Stimulated activated CD8-positive, alpha-beta memory T cell treated with anti-CD3 and anti-CD28 coated beads, Interleukin-7, amount 100 ng/mL, for 1 hour (primary cell): ENCODE measurements at regions not wholly inside any gene's neighbourhood (a gene's known extent, or its start where the extent isn't known, plus 50 kb on each side); places are given as distances from the start of the nearest gene placed in this dataset.
"Not testable (repeated sequence)": the region's sequence is repeated elsewhere in the genome, so short reads cannot be mapped to it uniquely, and the experiment has no call there.

Source experiments
- DNase-seq, 2 donors: peaks; one replicate each; pipeline ENCODE4 v3.0.0-alpha.2; 2020; ENCODE audit warnings: low read depth in 2 of 2

DNA sequence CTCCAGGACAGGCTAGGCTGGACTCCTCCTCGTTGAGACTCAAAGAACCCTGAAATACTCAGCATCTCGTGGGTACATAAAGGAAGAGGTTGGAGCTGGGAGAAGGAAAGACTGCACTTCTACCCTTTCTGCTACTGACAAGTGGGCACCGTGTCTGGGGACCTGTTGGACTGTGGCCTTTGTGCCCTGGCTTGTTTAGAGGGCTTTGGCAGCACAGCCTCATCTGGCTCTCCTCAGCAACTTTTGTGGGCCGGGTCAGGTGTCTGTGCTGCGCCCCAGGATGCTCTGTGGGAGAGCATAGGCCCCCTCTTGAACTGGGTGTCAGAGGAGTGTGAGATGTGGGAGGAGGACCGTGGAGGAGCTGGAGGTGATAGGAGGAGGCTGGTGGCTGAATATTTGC lies 142.4 kb downstream of the FCRL5 start:
- DNase-seq: no peak

DNA sequence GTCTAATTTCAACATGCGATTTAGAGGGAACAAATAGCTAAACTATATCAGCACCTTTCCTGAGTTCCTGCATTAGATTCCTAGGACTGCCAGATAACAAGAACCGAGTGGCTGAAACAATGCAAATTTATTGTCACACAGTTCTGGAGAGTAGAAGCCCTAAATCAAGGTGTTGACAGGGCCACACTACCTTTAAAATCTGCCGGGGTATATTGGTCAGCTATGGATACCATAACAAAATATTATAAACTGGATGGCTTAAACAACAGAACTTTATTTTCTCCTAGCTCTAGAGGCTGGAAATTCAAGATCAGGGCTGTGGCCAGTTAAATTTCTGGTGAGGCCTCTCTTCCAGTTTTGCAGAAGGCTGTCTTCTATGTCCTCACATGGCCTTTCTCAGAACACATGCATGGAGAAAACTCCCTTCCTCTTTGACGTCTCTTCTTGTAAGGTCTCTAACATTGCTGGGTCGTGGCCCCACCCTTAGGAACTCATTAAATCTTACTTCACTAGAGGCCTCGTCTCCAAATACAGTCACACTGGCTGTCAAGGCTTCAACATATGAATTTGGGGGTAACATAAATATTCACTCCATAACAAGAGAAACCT lies 144.3 kb downstream of the FCRL5 start:
- no peak for DNase-seq

DNA sequence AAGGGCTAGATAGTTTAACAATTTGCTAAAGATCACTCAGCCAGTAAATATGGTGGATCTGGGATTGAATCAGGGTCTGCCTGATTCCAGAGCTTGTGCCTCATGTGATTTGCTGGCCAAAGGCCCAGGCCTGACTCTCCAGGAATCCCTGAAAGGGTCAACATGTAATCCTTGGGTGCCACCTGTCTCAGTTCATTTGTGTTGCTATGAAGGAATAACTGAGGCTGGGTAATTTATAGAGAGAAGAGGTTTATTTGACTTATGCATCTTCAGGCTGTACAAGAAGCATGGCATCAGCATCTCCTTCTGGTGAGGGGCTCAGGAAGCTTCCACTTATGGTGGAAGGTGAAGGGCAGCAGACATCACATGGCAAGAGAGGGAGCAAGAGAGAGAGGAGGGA lies 144.9 kb downstream of the FCRL5 start:
- DNase-seq: no peak

DNA sequence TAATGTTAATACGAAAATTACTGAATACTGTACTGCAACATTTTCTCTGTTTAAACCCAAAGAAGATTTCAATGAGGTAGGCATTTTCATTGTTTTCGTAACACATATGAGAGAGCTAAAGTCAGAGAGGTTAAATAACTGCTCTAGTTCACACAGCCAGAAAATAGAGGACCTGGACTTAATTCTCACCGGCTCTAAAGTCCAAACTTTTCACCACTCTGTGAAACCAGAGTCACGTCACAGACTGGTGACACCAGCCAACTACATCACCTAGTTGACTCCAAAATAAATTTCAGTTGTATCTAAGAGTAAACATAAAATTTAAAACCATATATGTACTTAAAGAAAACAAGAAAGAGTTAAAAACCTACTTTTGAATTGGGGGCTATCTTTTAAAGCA lies 146.7 kb downstream of the FCRL5 start:
- DNase-seq: no peak

DNA sequence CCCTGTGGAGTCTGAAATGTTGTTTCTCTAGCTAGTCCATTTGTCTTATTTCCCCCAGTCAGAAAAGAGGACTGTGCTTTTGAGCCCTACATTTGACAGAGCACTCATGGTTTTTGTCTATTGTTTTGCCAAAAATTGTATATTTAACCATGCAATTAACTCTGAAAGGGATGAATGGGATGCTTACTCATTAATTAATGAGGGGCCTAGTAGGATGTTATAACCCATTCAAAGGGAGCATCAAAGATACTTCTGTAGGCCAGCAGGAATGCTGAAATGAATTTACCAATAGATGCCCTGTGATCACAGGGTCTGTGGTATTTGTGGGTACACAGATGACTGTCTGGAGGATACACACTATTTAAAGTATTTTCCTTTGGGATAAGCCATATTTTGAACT lies 147.7 kb downstream of the FCRL5 start:
- no peak for DNase-seq

- no peak for DNase-seq
Measured at GRCh38 chr1:157404063-157404501, 148.2 kb downstream of the FCRL5 start.

DNA sequence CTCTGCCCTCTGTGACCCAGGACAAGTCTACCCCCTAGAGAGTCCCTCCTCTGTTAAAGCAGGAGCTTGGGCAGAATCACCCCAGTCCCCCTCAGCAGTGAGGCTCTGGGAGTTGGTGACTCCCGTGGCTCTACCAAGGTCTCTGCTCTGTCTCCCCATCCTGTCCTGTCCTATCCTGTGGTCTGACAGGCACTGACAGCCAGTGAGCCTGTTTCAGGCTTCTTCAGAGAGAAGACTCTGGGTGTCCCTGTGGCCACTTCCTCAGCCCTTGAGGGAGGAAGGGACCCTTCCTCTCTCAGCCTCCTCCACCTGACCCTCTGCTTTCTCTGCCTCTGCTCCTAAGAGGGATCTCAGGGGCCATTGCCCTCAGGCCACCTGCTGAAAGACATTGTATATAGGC lies 148.7 kb downstream of the FCRL5 start:
- no peak for DNase-seq

DNA sequence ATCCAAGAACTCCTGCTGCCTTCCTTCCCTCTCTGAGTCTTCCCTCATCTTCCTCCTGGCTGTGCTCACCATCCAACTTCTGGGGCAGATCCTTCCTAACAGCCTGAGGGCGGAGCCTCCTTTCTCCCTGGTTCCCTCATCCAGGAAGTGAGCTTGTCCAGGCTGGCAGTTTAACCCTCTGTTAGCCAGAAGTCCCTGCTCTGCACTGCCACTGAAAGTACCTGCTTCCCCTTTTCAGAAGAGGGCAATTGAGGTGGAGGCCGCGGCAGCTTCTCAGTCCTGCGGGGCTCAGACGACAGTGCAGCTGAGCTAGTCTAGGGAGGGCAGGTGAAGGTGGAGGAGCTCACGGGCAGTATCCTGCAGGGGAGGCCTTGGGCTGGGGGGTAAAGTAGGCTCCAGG lies 149.1 kb downstream of the FCRL5 start:
- no peak for DNase-seq

- no peak for DNase-seq
Measured at GRCh38 chr1:157400766-157401165, 151.5 kb downstream of the FCRL5 start.

DNA sequence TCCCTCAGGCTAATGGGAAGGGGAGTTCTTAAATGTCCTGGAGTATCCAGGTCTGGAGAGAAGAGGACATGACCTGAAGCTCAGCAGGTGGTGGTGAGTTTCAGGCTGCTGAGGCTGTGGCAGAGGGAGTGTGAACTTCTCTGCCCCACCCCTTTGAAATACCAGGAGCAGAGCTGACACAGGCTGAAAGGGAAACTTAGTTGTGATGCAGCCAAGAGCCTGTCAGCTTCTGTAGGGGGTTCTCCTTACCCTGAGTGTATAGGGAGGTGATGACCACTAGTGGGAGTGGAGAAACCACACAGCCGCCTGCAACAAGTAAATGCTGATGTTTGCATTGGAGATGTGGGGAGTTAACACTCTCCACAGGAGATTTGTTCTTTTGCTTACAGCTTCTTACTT lies 152.3 kb downstream of the FCRL5 start:
- DNase-seq: no peak

- no peak for DNase-seq
Measured at GRCh38 chr1:157399343-157399983, 152.9 kb downstream of the FCRL5 start.

DNA sequence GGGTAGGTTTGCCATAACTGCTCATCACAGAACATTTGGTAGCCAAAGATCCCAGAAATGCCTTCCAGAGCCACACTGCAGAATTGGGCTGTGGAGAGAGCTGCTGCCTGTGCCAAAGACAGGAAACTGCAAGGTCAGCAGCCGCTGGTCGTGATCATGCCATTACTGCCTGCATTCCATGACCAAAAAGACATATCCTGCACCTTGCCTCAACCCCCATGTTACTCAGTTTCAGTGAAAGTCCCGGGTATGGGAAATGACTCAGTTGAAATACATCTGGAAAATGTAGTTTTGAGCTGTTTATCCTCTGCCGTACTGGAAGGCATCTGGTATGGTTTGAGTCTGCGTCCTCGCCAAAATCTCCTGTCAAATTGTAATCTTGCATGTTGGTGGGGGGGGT lies 161.7 kb downstream of the FCRL5 start:
- no peak for DNase-seq

DNA sequence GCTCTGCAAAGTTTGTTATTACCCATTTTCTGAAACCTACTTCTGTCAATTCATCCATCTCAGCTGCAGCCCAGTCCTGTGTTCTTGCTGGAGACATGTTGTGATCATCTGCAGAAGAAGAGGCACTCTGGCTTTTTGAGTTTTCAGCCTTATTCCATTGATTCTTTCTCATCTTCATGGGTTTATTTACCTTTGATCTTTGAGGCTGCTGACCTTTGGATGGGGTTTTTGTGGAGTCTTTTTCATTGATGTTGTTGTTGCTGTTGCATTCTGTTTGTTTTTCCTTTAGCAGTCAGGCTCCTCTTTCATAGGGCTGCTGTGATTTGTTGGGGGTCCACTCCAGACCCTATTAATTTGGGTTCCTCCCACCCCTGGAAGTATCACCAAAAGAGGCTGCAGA lies 164.3 kb downstream of the FCRL5 start:
- DNase-seq: no peak

GRCh38 chr1:157384258-157384657 lies 168.1 kb downstream of the FCRL5 start:
- DNase-seq: no peak

DNA sequence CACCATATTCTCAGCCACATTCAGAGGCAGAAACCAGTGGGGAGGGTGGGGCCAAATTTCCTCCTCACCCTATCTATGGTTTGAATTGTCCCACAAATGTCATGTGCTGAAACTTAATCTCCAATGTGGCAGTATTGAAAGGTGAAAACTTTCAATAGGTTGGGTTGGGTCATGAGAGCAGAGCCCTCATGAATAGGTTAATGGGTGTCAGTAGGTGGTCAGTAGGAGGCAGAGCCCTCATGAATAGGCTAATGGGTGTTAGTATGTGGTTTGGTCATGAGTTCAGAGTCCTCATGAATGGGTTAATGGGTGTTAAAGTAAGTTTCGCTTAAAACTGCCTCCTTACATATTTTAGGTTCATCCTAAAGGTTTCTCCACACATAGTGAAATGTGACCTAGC lies 170.0 kb downstream of the FCRL5 start:
- no peak for DNase-seq

DNA sequence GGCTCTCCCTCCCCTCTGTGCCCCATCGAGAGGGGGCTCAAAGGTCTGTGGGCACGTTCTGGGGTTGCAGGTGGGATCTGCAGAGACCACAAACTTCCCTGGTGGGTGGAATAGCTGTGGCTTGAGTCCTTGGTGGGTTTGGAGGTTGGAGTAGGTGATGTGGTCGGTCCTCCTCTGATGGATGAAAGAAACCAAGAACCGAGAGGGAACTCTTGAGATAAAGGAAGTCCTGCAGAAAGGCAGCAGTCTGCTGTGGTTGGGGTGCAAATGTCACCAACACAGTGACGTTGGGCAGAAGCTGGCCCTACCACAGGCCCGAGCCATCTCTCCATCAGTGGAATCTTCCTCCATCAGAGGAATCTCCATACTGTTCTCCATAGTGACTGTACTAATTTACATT lies 171.8 kb downstream of the FCRL5 start:
- no peak for DNase-seq

GRCh38 chr1:157377280-157377713 lies 175.0 kb downstream of the FCRL5 start:
- DNase-seq: not testable (repeated sequence)

DNA sequence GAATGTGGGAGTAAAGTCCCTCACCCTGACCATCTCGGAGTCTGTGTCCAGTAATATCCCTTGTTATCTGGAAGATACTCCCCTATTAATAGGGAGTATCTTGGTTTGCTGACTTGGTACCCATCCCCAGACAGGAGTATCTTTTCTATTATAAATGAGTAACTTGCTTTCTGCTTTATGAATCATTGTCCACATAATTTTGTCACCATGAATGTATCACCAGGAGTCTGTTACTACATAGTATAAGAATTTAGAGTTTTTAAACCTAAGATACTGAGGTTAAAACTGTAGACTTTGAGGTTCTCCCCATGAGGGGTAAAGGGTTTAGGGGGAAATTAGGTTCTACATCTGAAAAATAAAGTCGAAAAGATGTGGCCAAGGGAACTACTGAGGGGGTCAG lies 175.6 kb downstream of the FCRL5 start:
- DNase-seq: no peak

DNA sequence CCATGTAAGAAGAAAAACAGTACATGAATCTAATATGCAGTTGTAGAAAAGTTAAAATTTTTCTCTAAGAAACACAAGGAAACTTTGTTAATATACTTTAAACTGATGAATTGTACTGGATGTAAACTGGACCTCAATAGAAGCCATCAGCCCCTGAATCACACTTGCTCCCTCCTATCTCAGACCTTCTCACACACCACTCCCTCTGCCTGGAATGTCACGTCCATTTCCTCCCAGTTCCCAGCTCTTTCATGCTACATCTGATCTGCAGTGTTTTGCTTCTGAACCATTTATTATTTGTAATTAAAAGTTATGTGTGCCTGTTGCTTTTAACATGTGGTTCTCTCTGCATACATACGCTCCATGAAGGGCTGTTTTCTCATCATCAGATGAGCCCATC lies 180.0 kb downstream of the FCRL5 start:
- DNase-seq: not testable (repeated sequence)

- no peak for DNase-seq
Measured at GRCh38 chr1:157371826-157372225, 180.5 kb downstream of the FCRL5 start.

GRCh38 chr1:157371221-157371620 lies 181.1 kb downstream of the FCRL5 start:
- DNase-seq: no peak

GRCh38 chr1:157370698-157371097 lies 181.6 kb downstream of the FCRL5 start:
- no peak for DNase-seq

GRCh38 chr1:157369808-157370521 lies 182.3 kb downstream of the FCRL5 start:
- DNase-seq: peak in 1 of 2 donors; percentile 4
